K562 (cell line): ENCODE measurements at regions not wholly inside any gene's neighbourhood (a gene's known extent, or its start where the extent isn't known, plus 50 kb on each side); places are given as distances from the start of the nearest gene placed in this dataset.

Experiments
- ATAC-seq: fragments of 200-7000 bp; cut with Tn5 transposase; 3 replicates; pipeline ENCODE4 v1.9.1; 2020; ENCODE audit warnings: moderate library complexity
- BruUV-seq: library from RNA; stranded (reverse); fragments of 400-500 nt; replicated peaks from 2 replicates; lab custom pipeline; 2021; lab: Mats Ljungman, UMichigan
- CTCF ChIA-PET: fragments of 300-600 bp; formaldehyde crosslinking; extraction: SDS; loops from one replicate; lab custom pipeline; 2021; ENCODE audit warnings: low intra/inter-chr PET ratio; lab: Yijun Ruan, JAX
- POLR2A ChIA-PET: fragments of 300-600, 350-650 bp; sonication (Branson Sonifier 250); formaldehyde crosslinking; extraction: SDS; loops from one replicate; lab custom pipeline; 2021; ENCODE audit warnings: antibody characterized with exemption, inconsistent platforms; lab: Yijun Ruan, JAX
- DNase-seq, 4 experiments: peaks; one replicate each; pipeline versions ENCODE4 v3.0.0 to v3.0.0-alpha.2; 2011 to 2018; ENCODE audit warnings: low spot score in 3 of 4, mixed read lengths in 3 of 4; ENCODE audit errors: extremely low read depth in 1 of 4
- FAIRE-seq: peaks from 2 replicates; lab custom pipeline; 2011; peaks lifted over from hg19 to GRCh38; lab: Jason Lieb, UNC
- H2AFZ ChIP-seq: 2 replicates; pipeline ENCODE4 v1.6.0; 2011; ENCODE audit warnings: low read depth, low read length, control low read depth, inconsistent platforms
- H3K27ac ChIP-seq: fragments of 200-600 bp; 3 replicates; pipeline ENCODE4 v1.8.0; 2011; ENCODE audit warnings: low read depth, mild to moderate bottlenecking, control low read depth, inconsistent platforms, low read length, moderate library complexity, mixed read lengths; ENCODE audit errors: extremely low read depth
- H3K27me3 ChIP-seq, 2 experiments: fragments of 300-600 bp in 1 of 2; 2 replicates in 1 of 2; 3 replicates in 1 of 2; pipeline versions ENCODE4 v1.6.0 to v1.8.0; 2011; ENCODE audit warnings: inconsistent platforms in 2 of 2, low read length in 2 of 2, mild to moderate bottlenecking in 1 of 2, mixed read lengths in 1 of 2, moderate library complexity in 1 of 2; ENCODE audit not compliant: control insufficient read depth in 2 of 2, insufficient read depth in 2 of 2
- H3K36me3 ChIP-seq: fragments of 300-600 bp; 3 replicates; pipeline ENCODE4 v1.8.0; 2011; ENCODE audit warnings: mild to moderate bottlenecking, low read length, inconsistent platforms; ENCODE audit not compliant: control insufficient read depth, insufficient read depth
- H3K4me1 ChIP-seq, 2 experiments: fragments of 200-600 bp in 1 of 2; replicated peaks in 1 of 2; 2 replicates in 1 of 2; 3 replicates in 1 of 2; pipeline versions ENCODE4 v1.5.1 to v1.8.0; 2011; ENCODE audit warnings: inconsistent platforms in 2 of 2, low read length in 2 of 2, mild to moderate bottlenecking in 1 of 2, mixed read lengths in 1 of 2, moderate library complexity in 1 of 2; ENCODE audit not compliant: control insufficient read depth in 2 of 2, insufficient read depth in 2 of 2
- H3K4me2 ChIP-seq: 2 replicates; pipeline ENCODE4 v1.6.1; 2011; ENCODE audit warnings: low read length, control low read depth, inconsistent platforms, mixed read lengths; ENCODE audit not compliant: insufficient read depth
- H3K4me3 ChIP-seq: fragments of 200-600 bp; sonication (generic), shearing (Covaris generic); 2 replicates; pipeline ENCODE4 v1.5.1; 2016; ENCODE audit warnings: control low read depth, inconsistent platforms
- H3K79me2 ChIP-seq: fragments of 200-600 bp; 3 replicates; pipeline ENCODE4 v1.8.0; 2011; ENCODE audit warnings: low read length, inconsistent platforms; ENCODE audit not compliant: control insufficient read depth, insufficient read depth
- H3K9ac ChIP-seq, 2 experiments: 2 replicates each; pipeline versions ENCODE4 v1.6.0 to v1.6.1; 2011; ENCODE audit warnings: low read depth in 2 of 2, low read length in 2 of 2, control low read depth in 1 of 2, inconsistent platforms in 1 of 2, mild to moderate bottlenecking in 1 of 2, mixed read lengths in 1 of 2; ENCODE audit not compliant: insufficient read depth in 1 of 2
- H3K9me1 ChIP-seq: one replicate; pipeline ENCODE4 v1.6.0; 2011; ENCODE audit warnings: inconsistent platforms, mild to moderate bottlenecking, low read length, moderate library complexity; ENCODE audit not compliant: control insufficient read depth, insufficient read depth
- H3K9me3 ChIP-seq: replicated peaks from 2 replicates; pipeline ENCODE4 v1.5.1; 2011; ENCODE audit warnings: low read depth, low read length, inconsistent platforms; ENCODE audit not compliant: control insufficient read depth, insufficient read depth
- H4K20me1 ChIP-seq: replicated peaks from 2 replicates; pipeline ENCODE4 v1.6.1; 2011; ENCODE audit warnings: low read length, inconsistent platforms, mixed read lengths; ENCODE audit not compliant: control insufficient read depth, insufficient read depth
- KLF16 ChIP-seq: IDR thresholded peaks from 2 replicates; pipeline ENCODE4 v1.6.1; 2016; ENCODE audit warnings: antibody characterized with exemption
- MXD1 ChIP-seq: fragments of 250-450 bp; sonication (Bioruptor Pico); IDR thresholded peaks from 2 replicates; pipeline ENCODE4 v1.8.0; 2021; ENCODE audit warnings: borderline replicate concordance, mild to moderate bottlenecking, moderate library complexity; ENCODE audit not compliant: poor library complexity, severe bottlenecking
- POLR2H ChIP-seq: IDR thresholded peaks from 2 replicates; pipeline ENCODE4 v1.6.1; 2016; ENCODE audit warnings: missing genetic modification characterization, low read depth, mild to moderate bottlenecking, control low read depth, missing compliant biosample characterization, moderate library complexity
- PURB ChIP-seq: sonication (generic); formaldehyde crosslinking; IDR thresholded peaks from 2 replicates; pipeline ENCODE4 v1.9.0; 2021; ENCODE audit warnings: low read depth, mild to moderate bottlenecking, missing genetic modification reagents
- TCF3 ChIP-seq: sonication (generic); formaldehyde crosslinking; IDR thresholded peaks from 2 replicates; pipeline ENCODE4 v1.4.0; 2020; ENCODE audit warnings: mild to moderate bottlenecking, missing genetic modification reagents
- TOE1 ChIP-seq, 2 experiments: fragments of 450-650 bp in 1 of 2; sonication (generic) in 1 of 2; formaldehyde crosslinking in 1 of 2; IDR thresholded peaks; 2 replicates each; pipeline versions ENCODE4 v1.7.1 to v1.8.0; 2016 to 2022; ENCODE audit warnings: borderline replicate concordance in 2 of 2, mild to moderate bottlenecking in 2 of 2, antibody characterized with exemption in 1 of 2, inconsistent platforms in 1 of 2, low read depth in 1 of 2, missing genetic modification reagents in 1 of 2, moderate library complexity in 1 of 2
- XRCC5 ChIP-seq: fragments of 200-400 bp; formaldehyde crosslinking; IDR thresholded peaks from 2 replicates; pipeline ENCODE4 v1.6.1; 2017; ENCODE audit warnings: low read depth, mild to moderate bottlenecking, low read length
- ZFPM2 ChIP-seq: fragments of 250-450 bp; sonication (Bioruptor Pico); IDR thresholded peaks from 2 replicates; pipeline ENCODE4 v1.5.1; 2022; ENCODE audit warnings: mild to moderate bottlenecking
- ZNF121 ChIP-seq: sonication (generic); formaldehyde crosslinking; conservative IDR thresholded peaks from 2 replicates; pipeline ENCODE4 v1.8.0; 2022; ENCODE audit warnings: missing genetic modification reagents
- ZNF655 ChIP-seq: fragments of 250-450 bp; sonication (Bioruptor Pico); IDR thresholded peaks from 2 replicates; pipeline ENCODE4 v1.5.0; 2021
- ZNF696 ChIP-seq: fragments of 250-450 bp; sonication (Bioruptor Pico); conservative IDR thresholded peaks from 2 replicates; pipeline ENCODE4 v1.4.0; 2020; ENCODE audit warnings: mild to moderate bottlenecking, moderate library complexity
- WGBS: fragments of 100-300 bp; shearing (Covaris generic); methylation state at CpG from one replicate; pipeline ENCODE4 v1.1.6; 2016; ENCODE audit warnings: low coverage, mixed read lengths; ENCODE audit not compliant: insufficient coverage; ENCODE audit errors: missing lambda C conversion rate; 5-methylcytosine and 5-hydroxymethylcytosine counted together
- in situ Hi-C: fragments of 300-500 bp; cut with MboI; formaldehyde crosslinking; loops from 4 replicates; pipeline ENCODE4 v1.15.0; 2018; ENCODE audit warnings: inconsistent platforms, mixed read lengths
- intact Hi-C: fragments of 100-400 bp; cut with micrococcal nuclease; formaldehyde crosslinking; loops from 2 replicates; pipeline ENCODE4 v1.14.2; 2022
- TF ChIP-seq, protein P1 (sequence below): fragments of 250-450 bp; sonication (Bioruptor Pico); IDR thresholded peaks from 2 replicates; pipeline ENCODE4 v1.4.0; 2020; ENCODE audit warnings: mild to moderate bottlenecking

GRCh38 chr16:86293906-86294305, 216.4 kb upstream of the FOXF1 start:
- H3K4me2 ChIP-seq, result no peak overlapping the region
- no peak overlapping the region for H2AFZ ChIP-seq
- no peak for TF ChIP-seq ZNF655
- TF ChIP-seq POLR2H (tag), result no peak
- no peak for TF ChIP-seq ZFPM2 (CRISPR knock-in tag)
- TF ChIP-seq, protein P1, sequence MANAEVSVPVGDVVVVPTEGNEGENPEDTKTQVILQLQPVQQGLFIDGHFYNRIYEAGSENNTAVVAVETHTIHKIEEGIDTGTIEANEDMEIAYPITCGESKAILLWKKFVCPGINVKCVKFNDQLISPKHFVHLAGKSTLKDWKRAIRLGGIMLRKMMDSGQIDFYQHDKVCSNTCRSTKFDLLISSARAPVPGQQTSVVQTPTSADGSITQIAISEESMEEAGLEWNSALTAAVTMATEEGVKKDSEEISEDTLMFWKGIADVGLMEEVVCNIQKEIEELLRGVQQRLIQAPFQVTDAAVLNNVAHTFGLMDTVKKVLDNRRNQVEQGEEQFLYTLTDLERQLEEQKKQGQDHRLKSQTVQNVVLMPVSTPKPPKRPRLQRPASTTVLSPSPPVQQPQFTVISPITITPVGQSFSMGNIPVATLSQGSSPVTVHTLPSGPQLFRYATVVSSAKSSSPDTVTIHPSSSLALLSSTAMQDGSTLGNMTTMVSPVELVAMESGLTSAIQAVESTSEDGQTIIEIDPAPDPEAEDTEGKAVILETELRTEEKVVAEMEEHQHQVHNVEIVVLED (CRISPR knock-in tag), result no peak
- no peak for TF ChIP-seq MXD1
- TF ChIP-seq TCF3 (CRISPR knock-in tag), result no peak
- TF ChIP-seq KLF16, result no peak
- TF ChIP-seq XRCC5, result no peak
- TF ChIP-seq ZNF696 (CRISPR knock-in tag), result no peak
- TF ChIP-seq TOE1 (IDR thresholded peaks at IDR 0.05; ENCODE audit: borderline replicate concordance), result no peak
- no peak for TF ChIP-seq TOE1 (CRISPR knock-in tag; IDR thresholded peaks at IDR 0.05; ENCODE audit: borderline replicate concordance, low read depth)
- no peak for TF ChIP-seq ZNF121
- TF ChIP-seq PURB (CRISPR knock-in tag), result no peak
- in situ Hi-C loops, result no loop called here
- intact Hi-C loops, result no loop called here
- H3K27ac ChIP-seq, result no peak overlapping the region
- POLR2A ChIA-PET, result no interaction called here
- no peak for ATAC-seq
- no peaks in the 10 kb centered on the region for H3K36me3 ChIP-seq
- BruUV-seq, result no TSS peak
- H3K9me1 ChIP-seq, result no peaks in the 10 kb centered on the region
- no peaks in the 10 kb centered on the region for H3K4me1 ChIP-seq
- H3K9me3 ChIP-seq, result no peaks in the 10 kb centered on the region
- no peak for DNase-seq
- no peak overlapping the region for H3K9ac ChIP-seq
- peaks cover 11% of the 10 kb centered on the region; the same call in 1 of the 2 replicates for H4K20me1 ChIP-seq
- CTCF ChIA-PET, result no interaction called here
- WGBS, result under 1% methylated on average over 16 of the region's 16 CpGs
- FAIRE-seq, result no peak
- no peaks in the 10 kb centered on the region for H3K79me2 ChIP-seq
- no peak overlapping the region for H3K4me3 ChIP-seq
- H3K27me3 ChIP-seq, result peaks cover 47 to 74% of the 10 kb centered on the region in 2 experiments
